Endothelial cell of umbilical vein (primary cell): ENCODE measurements at regions not wholly inside any gene's neighbourhood (a gene's known extent, or its start where the extent isn't known, plus 50 kb on each side); places are given as distances from the start of the nearest gene placed in this dataset.

Source experiments
- CTCF ChIP-seq, 2 donors: IDR thresholded peaks; 1 replicate in 1 of 2; 2 replicates in 1 of 2; pipeline ENCODE4 v1.5.1; 2011; ENCODE audit warnings: low read length in 2 of 2, mild to moderate bottlenecking in 2 of 2, moderate library complexity in 2 of 2, control low read depth in 1 of 2, inconsistent platforms in 1 of 2, low read depth in 1 of 2; ENCODE audit not compliant: insufficient read depth in 1 of 2; ENCODE audit errors: extremely low read depth in 1 of 2
- EZH2 ChIP-seq: IDR thresholded peaks from 2 replicates; pipeline ENCODE4 v1.6.1; 2012; ENCODE audit warnings: borderline replicate concordance, low read depth, mild to moderate bottlenecking, moderate library complexity, low read length, inconsistent platforms; ENCODE audit not compliant: severe bottlenecking
- GATA2 ChIP-seq: IDR thresholded peaks from 2 replicates; pipeline ENCODE4 v1.7.0; 2011; ENCODE audit warnings: low read depth, mild to moderate bottlenecking, moderate library complexity, mixed read lengths, low read length; ENCODE audit not compliant: insufficient read length, insufficient read depth
- JUN ChIP-seq: IDR thresholded peaks from 2 replicates; pipeline ENCODE4 v1.6.1; 2011; ENCODE audit warnings: borderline replicate concordance, low read depth; ENCODE audit not compliant: insufficient read length, insufficient read depth
- MAX ChIP-seq: IDR thresholded peaks from 2 replicates; pipeline ENCODE4 v1.6.1; 2011; ENCODE audit not compliant: insufficient read depth, insufficient read length
- MYC ChIP-seq: IDR thresholded peaks from one replicate; pipeline ENCODE4 v1.6.1; 2011; ENCODE audit warnings: mild to moderate bottlenecking, low read depth, low read length
- POLR2A ChIP-seq: IDR thresholded peaks from 2 replicates; pipeline ENCODE4 v1.6.1; 2012; ENCODE audit warnings: low read depth, mild to moderate bottlenecking, control low read depth, low read length
- POLR2AphosphoS5 ChIP-seq: IDR thresholded peaks from 2 replicates; pipeline ENCODE4 v1.6.1; 2012; ENCODE audit warnings: low read depth, mild to moderate bottlenecking, control low read depth, low read length, moderate library complexity; ENCODE audit not compliant: insufficient read depth

GRCh38 chr21:23009360-23009759, 2011.2 kb downstream of the NCAM2 start:
- TF ChIP-seq POLR2A, result no peak
- TF ChIP-seq CTCF (IDR thresholded peaks at IDR 0.05; ENCODE audit: extremely low read depth in 1 of 2, insufficient read depth in 1 of 2, low read depth in 1 of 2, low read length in 2 of 2), result no peak
- no peak for TF ChIP-seq GATA2
- no peak for TF ChIP-seq EZH2
- no peak for TF ChIP-seq MAX
- no peak for TF ChIP-seq JUN
- TF ChIP-seq POLR2AphosphoS5, result no peak
- no peak for TF ChIP-seq MYC
